ENCODE measurements at regions not wholly inside any gene's neighbourhood (a gene's known extent, or its start where the extent isn't known, plus 50 kb on each side); places are given as distances from the start of the nearest gene placed in this dataset.

DNA sequence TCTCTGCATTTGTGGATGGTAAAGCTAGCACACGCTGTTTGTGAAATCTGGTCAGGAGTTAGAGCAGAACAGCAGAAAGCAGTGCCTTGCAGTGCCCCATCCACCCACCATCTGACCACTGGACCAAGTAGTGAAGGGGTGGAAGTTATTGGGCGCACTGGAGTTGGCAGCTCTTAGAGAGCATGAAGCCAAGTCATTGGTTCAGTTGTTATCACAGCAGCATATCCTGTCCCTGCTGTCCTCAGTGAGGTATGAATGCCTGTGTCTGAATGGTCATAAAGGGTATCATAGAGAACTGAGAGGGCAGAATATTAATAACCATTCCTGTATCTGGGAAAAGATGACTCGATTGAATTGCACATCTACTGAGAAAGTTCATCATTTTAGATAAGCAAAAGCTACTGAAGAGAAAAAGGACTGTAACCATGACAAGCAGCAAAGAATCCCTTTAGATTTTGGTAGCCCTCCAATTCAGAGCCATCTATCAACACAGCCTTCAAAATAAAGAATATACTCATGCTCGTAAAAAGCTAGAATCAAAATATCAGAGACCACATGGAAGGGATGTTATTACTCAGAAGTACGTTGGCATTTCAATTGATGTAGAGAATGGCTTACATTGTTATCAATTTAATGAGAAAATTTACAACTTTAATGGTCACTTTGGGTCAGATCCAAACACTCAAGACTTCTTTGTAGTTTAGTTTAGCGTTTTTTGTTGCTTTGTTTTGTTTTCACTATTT, 919.0 kb downstream of the EFNB2 start:
- Histone ChIP-seq H3K56ac (replicated peaks; ENCODE audit: insufficient read length, low read depth, low read length) (no peak overlapping the region), H3K4me3 (ENCODE audit: extremely low read depth in 1 of 4, insufficient read depth in 2 of 4, low read depth in 3 of 4, low read length in 4 of 4) (no peak overlapping the region), H3K4me1 (replicated peaks in 1 of 4; ENCODE audit: control insufficient read depth in 3 of 4, insufficient read depth in 4 of 4, low read length in 3 of 4) (no peaks in the 10 kb centered on the region), H4K5ac (ENCODE audit: insufficient read length, low read depth, low read length) (no peak overlapping the region), H3K9me3 (ENCODE audit: insufficient read depth in 2 of 2, low read depth in 1 of 2, low read length in 1 of 2) (no peaks in the 10 kb centered on the region), H4K8ac (ENCODE audit: extremely low read depth, insufficient read depth, low read length) (no peak overlapping the region), H3K79me2 (ENCODE audit: control insufficient read depth in 1 of 2, insufficient read depth in 2 of 2, low read length in 2 of 2) (no peaks in the 10 kb centered on the region), H2BK20ac (ENCODE audit: low read length) (no peak overlapping the region), H3K4ac (replicated peaks; ENCODE audit: insufficient read length, low read depth, low read length) (no peak overlapping the region), H3K9ac (replicated peaks in 1 of 4; ENCODE audit: extremely low read depth in 1 of 4, low read depth in 3 of 4, low read length in 3 of 4) (no peak overlapping the region), H2AK5ac (ENCODE audit: low read depth, low read length) (no peak overlapping the region), H2BK5ac (ENCODE audit: low read depth, low read length) (no peak overlapping the region), H3K18ac (ENCODE audit: extremely low read depth, low read length) (no peak overlapping the region), H2BK120ac (replicated peaks; ENCODE audit: low read depth, low read length) (no peak overlapping the region), H4K20me1 (replicated peaks in 1 of 2; ENCODE audit: control insufficient read depth in 1 of 2, insufficient read depth in 2 of 2, low read length in 2 of 2) (no peaks in the 10 kb centered on the region), H4K91ac (replicated peaks; ENCODE audit: insufficient read length, low read length) (no peak overlapping the region), H3K23ac (ENCODE audit: insufficient read length) (no peak overlapping the region), H3K23me2 (ENCODE audit: low read depth, low read length) (no peaks in the 10 kb centered on the region), H3K14ac (ENCODE audit: insufficient read length) (no peak overlapping the region), H2AFZ (ENCODE audit: low read length) (peak overlapping the region; percentile 41; the same call in 1 of the 2 replicates), H3K27me3 (replicated peaks in 1 of 4; ENCODE audit: control insufficient read depth in 3 of 4, extremely low read depth in 1 of 4, insufficient read depth in 3 of 4, low read length in 3 of 4) (no peaks in the 10 kb centered on the region), H2BK12ac (ENCODE audit: low read depth, low read length) (no peak overlapping the region), H3K36me3 (ENCODE audit: control insufficient read depth in 2 of 4, insufficient read depth in 4 of 4, low read length in 3 of 4) (no peaks in the 10 kb centered on the region), H3K79me1 (ENCODE audit: low read depth, low read length) (no peaks in the 10 kb centered on the region), H2BK15ac (ENCODE audit: low read length) (no peak overlapping the region), H3K4me2 (ENCODE audit: insufficient read depth in 1 of 2, low read depth in 2 of 2, low read length in 2 of 2) (no peak overlapping the region), H3K27ac (ENCODE audit: low read depth, low read length) (no peak overlapping the region)
- 91% methylated on average over 6 of the region's 6 CpGs; no CpG with 5 or more reads in 1 of the 2 experiments for WGBS, 2 experiments (ENCODE audit: extremely low coverage in 1 of 2, insufficient coverage in 1 of 2, insufficient read length in 1 of 2, insufficient replicate concordance in 2 of 2, low coverage in 1 of 2, low lambda C conversion rate in 2 of 2, missing lambda C conversion rate in 1 of 2)
- DNase-seq (ENCODE audit: low read depth in 1 of 2, low spot score in 2 of 2) (no peak), FAIRE-seq (no peak)
- ChIA-PET POLR2A (ENCODE audit: partially characterized antibody) (no interaction called here), CTCF (ENCODE audit: partially characterized antibody) (interaction anchor here (0.7 kb wide), 1 partner anchor 389 kb away, joined by 3 read pairs; no protein-coding TSS in a partner anchor)
- no peak for TF ChIP-seq CEBPB (IDR thresholded peaks at IDR 0.05; ENCODE audit: low read depth, low read length)
- no peak for TF ChIP-seq JUN (IDR thresholded peaks at IDR 0.05; ENCODE audit: low read depth, low read length)
- TF ChIP-seq SIX5 (IDR thresholded peaks at IDR 0.05; ENCODE audit: low read depth, low read length) = no peak
- no peak for TF ChIP-seq CHD2 (IDR thresholded peaks at IDR 0.05; ENCODE audit: low read length)
- TF ChIP-seq RFX5 (IDR thresholded peaks at IDR 0.05; ENCODE audit: borderline replicate concordance, low read depth, low read length) = no peak
- no peak for TF ChIP-seq KDM4A (IDR thresholded peaks at IDR 0.05; ENCODE audit: low read depth, low read length, severe bottlenecking)
- TF ChIP-seq, protein P1, sequence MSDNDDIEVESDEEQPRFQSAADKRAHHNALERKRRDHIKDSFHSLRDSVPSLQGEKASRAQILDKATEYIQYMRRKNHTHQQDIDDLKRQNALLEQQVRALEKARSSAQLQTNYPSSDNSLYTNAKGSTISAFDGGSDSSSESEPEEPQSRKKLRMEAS (IDR thresholded peaks at IDR 0.05) = no peak
- TF ChIP-seq POLR2AphosphoS5 (IDR thresholded peaks at IDR 0.05; ENCODE audit: low read depth, low read length) = no peak
- no peak for TF ChIP-seq RXRA (IDR thresholded peaks at IDR 0.05; ENCODE audit: insufficient read depth, low read depth, low read length)
- TF ChIP-seq GTF2F1 (IDR thresholded peaks at IDR 0.05; ENCODE audit: borderline replicate concordance, low read depth, low read length) = no peak
